ENCODE measurements at regions not wholly inside any gene's neighbourhood (a gene's known extent, or its start where the extent isn't known, plus 50 kb on each side); places are given as distances from the start of the nearest gene placed in this dataset.

DNA sequence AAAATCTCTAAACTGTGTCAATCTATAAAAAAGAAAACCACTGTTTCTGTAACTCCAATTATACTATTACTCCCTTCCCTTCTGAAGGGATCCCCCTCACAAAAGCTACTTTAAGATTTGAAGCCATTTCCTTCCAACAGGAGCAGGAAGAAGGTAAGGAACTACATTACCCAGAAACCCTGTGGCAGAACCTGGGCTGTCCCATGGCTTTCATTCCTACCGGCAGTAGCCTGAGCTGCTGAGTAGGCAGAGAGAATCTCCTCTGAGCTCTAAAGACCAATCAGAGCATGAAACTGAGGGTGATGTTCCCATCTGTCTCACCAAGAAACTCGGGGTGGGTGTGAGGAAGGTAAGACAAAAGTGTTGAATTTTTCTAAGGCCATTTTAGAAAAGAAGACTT is 108.0 kb upstream of the LRFN2 start:
- Histone ChIP-seq H3K4me1 (ENCODE audit: control insufficient read depth, low read length) (peaks cover 15% of the 10 kb centered on the region), H3K27ac (ENCODE audit: low read depth, low read length) (no peak overlapping the region), H3K27me3 (ENCODE audit: control insufficient read depth, low read length) (no peaks in the 10 kb centered on the region), H3K9me3 (ENCODE audit: control insufficient read depth, insufficient read depth, low read length) (no peaks in the 10 kb centered on the region), H3K4me3 (ENCODE audit: low read length) (no peak overlapping the region), H3K4me2 (ENCODE audit: low read length) (peak overlapping the region; percentile 27), H3K9me2 (replicated peaks; ENCODE audit: control insufficient read depth, low read length) (no peaks in the 10 kb centered on the region), H4K20me1 (ENCODE audit: control insufficient read depth, insufficient read depth, low read depth, low read length) (no peaks in the 10 kb centered on the region), H3F3A (ENCODE audit: control insufficient read depth, insufficient read depth) (no peaks in the 10 kb centered on the region), H3K79me2 (ENCODE audit: control insufficient read depth, low read length) (no peaks in the 10 kb centered on the region), H3K36me3 (ENCODE audit: control insufficient read depth, low read length) (no peaks in the 10 kb centered on the region)
- no peak for TF ChIP-seq EZH2phosphoT487 (IDR thresholded peaks at IDR 0.05; ENCODE audit: borderline replicate concordance, low read length)
- TF ChIP-seq, protein P1, sequence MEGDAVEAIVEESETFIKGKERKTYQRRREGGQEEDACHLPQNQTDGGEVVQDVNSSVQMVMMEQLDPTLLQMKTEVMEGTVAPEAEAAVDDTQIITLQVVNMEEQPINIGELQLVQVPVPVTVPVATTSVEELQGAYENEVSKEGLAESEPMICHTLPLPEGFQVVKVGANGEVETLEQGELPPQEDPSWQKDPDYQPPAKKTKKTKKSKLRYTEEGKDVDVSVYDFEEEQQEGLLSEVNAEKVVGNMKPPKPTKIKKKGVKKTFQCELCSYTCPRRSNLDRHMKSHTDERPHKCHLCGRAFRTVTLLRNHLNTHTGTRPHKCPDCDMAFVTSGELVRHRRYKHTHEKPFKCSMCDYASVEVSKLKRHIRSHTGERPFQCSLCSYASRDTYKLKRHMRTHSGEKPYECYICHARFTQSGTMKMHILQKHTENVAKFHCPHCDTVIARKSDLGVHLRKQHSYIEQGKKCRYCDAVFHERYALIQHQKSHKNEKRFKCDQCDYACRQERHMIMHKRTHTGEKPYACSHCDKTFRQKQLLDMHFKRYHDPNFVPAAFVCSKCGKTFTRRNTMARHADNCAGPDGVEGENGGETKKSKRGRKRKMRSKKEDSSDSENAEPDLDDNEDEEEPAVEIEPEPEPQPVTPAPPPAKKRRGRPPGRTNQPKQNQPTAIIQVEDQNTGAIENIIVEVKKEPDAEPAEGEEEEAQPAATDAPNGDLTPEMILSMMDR (IDR thresholded peaks at IDR 0.05; ENCODE audit: low read depth, low read length, poor library complexity, severe bottlenecking) = no peak

DNA sequence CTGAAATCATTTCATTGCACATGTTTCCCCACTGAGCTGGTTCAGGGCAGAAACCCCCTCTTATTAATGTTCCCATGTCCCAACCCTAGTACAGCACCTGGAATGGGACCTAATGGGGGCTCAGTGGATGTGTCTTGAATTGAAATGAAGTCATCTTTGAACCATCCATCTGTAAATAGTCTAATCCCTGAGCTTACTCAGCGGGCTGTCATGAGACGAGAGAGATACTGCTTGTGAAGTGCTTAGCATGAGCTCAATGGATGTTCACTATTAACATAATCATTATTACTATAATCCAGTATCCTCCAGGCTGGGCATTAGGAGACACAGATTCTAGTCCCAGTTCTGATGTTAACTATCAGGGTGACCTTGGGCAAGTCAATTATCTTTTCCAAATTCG is 106.6 kb upstream of the LRFN2 start:
- no peaks in the 10 kb centered on the region for H3F3A ChIP-seq (ENCODE audit: control insufficient read depth, insufficient read depth)
- no peaks in the 10 kb centered on the region for H3K79me2 ChIP-seq (ENCODE audit: control insufficient read depth, low read length)
- no peak overlapping the region for H3K4me2 ChIP-seq (ENCODE audit: low read length)
- H3K9me3 ChIP-seq (ENCODE audit: control insufficient read depth, insufficient read depth, low read length) = no peaks in the 10 kb centered on the region
- no peaks in the 10 kb centered on the region for H3K27me3 ChIP-seq (ENCODE audit: control insufficient read depth, low read length)
- no peak for TF ChIP-seq EZH2phosphoT487 (IDR thresholded peaks at IDR 0.05; ENCODE audit: borderline replicate concordance, low read length)
- TF ChIP-seq, protein P1 (IDR thresholded peaks at IDR 0.05; ENCODE audit: low read depth, low read length, poor library complexity, severe bottlenecking) = no peak
- H3K27ac ChIP-seq (ENCODE audit: low read depth, low read length) = no peak overlapping the region
- H3K9me2 ChIP-seq (replicated peaks; ENCODE audit: control insufficient read depth, low read length) = no peaks in the 10 kb centered on the region
- no peaks in the 10 kb centered on the region for H3K36me3 ChIP-seq (ENCODE audit: control insufficient read depth, low read length)
- no peaks in the 10 kb centered on the region for H4K20me1 ChIP-seq (ENCODE audit: control insufficient read depth, insufficient read depth, low read depth, low read length)
- peaks cover 15% of the 10 kb centered on the region for H3K4me1 ChIP-seq (ENCODE audit: control insufficient read depth, low read length)
- no peak overlapping the region for H3K4me3 ChIP-seq (ENCODE audit: low read length)

DNA sequence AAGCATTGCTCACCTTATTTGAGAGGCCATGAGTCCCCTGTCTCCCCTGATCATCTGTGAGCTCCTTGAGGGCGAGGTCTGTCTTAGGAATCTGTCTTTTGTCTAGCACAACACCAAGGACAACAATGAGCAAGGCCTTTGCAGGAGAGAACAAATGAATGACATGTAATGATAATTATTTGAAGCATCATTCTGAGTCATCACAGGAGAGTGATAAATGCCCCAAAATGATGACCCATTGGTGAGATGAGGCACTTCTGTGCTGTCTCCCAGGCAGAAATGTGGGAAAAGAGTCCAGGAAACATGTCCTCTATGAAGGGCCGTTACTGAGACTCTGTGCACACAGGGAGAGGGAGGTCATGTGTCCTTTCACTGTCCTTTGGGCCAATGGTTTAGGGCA is 105.2 kb upstream of the LRFN2 start:
- Histone ChIP-seq H3K4me2 (ENCODE audit: low read length) (no peak overlapping the region), H3K9me2 (replicated peaks; ENCODE audit: control insufficient read depth, low read length) (no peaks in the 10 kb centered on the region), H3K4me3 (ENCODE audit: low read length) (no peak overlapping the region), H3F3A (ENCODE audit: control insufficient read depth, insufficient read depth) (no peaks in the 10 kb centered on the region), H3K27ac (ENCODE audit: low read depth, low read length) (no peak overlapping the region), H3K4me1 (ENCODE audit: control insufficient read depth, low read length) (peaks cover 15% of the 10 kb centered on the region), H3K79me2 (ENCODE audit: control insufficient read depth, low read length) (no peaks in the 10 kb centered on the region), H3K36me3 (ENCODE audit: control insufficient read depth, low read length) (no peaks in the 10 kb centered on the region), H3K27me3 (ENCODE audit: control insufficient read depth, low read length) (peaks cover 6% of the 10 kb centered on the region), H4K20me1 (ENCODE audit: control insufficient read depth, insufficient read depth, low read depth, low read length) (no peaks in the 10 kb centered on the region), H3K9me3 (ENCODE audit: control insufficient read depth, insufficient read depth, low read length) (no peaks in the 10 kb centered on the region)
- TF ChIP-seq, protein P1 (IDR thresholded peaks at IDR 0.05; ENCODE audit: low read depth, low read length, poor library complexity, severe bottlenecking) = no peak
- TF ChIP-seq EZH2phosphoT487 (IDR thresholded peaks at IDR 0.05; ENCODE audit: borderline replicate concordance, low read length) = no peak

DNA sequence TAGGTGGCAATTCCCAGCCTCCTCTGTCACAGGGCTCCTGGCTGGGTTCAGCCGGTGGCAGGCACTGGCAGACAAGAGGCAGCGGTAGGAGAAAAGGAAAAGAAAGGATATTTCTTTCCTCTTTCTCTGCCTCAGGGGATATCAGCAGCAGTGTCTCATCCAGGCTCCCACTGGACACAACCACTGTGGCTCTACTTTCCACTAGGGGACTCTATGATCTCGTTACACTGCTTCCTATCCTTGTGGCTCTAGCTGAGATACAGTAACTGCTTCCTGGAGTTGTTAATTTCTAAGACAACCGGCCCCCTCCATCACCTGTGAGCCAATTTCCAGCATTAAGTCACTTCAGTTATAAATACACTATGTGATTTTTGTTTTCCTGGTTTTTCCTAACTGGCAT is 102.0 kb upstream of the LRFN2 start:
- TF ChIP-seq, protein P1 (IDR thresholded peaks at IDR 0.05; ENCODE audit: low read depth, low read length, poor library complexity, severe bottlenecking) = no peak
- H3K4me3 ChIP-seq (ENCODE audit: low read length) = no peak overlapping the region

More for the DNA sequence above, 102.0 kb upstream of the LRFN2 start:
- Histone ChIP-seq H3K36me3 (ENCODE audit: control insufficient read depth, low read length) (no peaks in the 10 kb centered on the region), H3K4me2 (ENCODE audit: low read length) (no peak overlapping the region), H3K9me3 (ENCODE audit: control insufficient read depth, insufficient read depth, low read length) (no peaks in the 10 kb centered on the region), H4K20me1 (ENCODE audit: control insufficient read depth, insufficient read depth, low read depth, low read length) (no peaks in the 10 kb centered on the region), H3K9me2 (replicated peaks; ENCODE audit: control insufficient read depth, low read length) (no peaks in the 10 kb centered on the region), H3K79me2 (ENCODE audit: control insufficient read depth, low read length) (no peaks in the 10 kb centered on the region), H3K4me1 (ENCODE audit: control insufficient read depth, low read length) (no peaks in the 10 kb centered on the region), H3K27me3 (ENCODE audit: control insufficient read depth, low read length) (peaks cover 18% of the 10 kb centered on the region), H3K27ac (ENCODE audit: low read depth, low read length) (no peak overlapping the region), H3F3A (ENCODE audit: control insufficient read depth, insufficient read depth) (no peaks in the 10 kb centered on the region)

Data from DOHH2 (cell line).